ENCODE measurements at regions not wholly inside any gene's neighbourhood (a gene's known extent, or its start where the extent isn't known, plus 50 kb on each side); places are given as distances from the start of the nearest gene placed in this dataset.

DNA sequence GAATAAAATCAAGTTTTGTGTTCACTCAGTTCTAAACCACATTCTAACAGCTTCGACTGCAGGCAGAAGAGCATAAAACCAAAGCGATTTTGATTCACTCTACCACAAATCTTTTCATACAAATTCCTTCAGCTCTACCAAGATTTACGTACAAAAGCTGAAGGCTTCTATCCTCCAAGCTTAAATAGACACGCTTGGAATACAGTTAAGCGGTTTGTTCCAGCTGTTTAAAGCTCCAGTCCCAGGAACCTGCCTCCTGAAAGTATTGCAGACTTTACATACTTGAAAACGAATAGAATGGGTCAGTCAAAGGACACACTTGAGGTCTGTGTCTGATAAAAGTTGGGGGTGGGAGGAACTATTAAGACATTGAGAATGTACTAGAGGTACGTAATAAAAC is 102.9 kb downstream of the MPP7 start:
- Mint-ChIP-seq H3K36me3 (ENCODE audit: low read depth, unreplicated experiment) (no peaks in the 10 kb centered on the region), H3K27ac (ENCODE audit: unreplicated experiment) (no peak overlapping the region), H3K27me3 (ENCODE audit: unreplicated experiment) (no peaks in the 10 kb centered on the region), H3K4me3 (ENCODE audit: unreplicated experiment) (no peak overlapping the region), H3K4me1 (ENCODE audit: unreplicated experiment) (no peaks in the 10 kb centered on the region), H3K9me3 (ENCODE audit: unreplicated experiment) (no peaks in the 10 kb centered on the region)
- TF ChIP-seq, protein P1, sequence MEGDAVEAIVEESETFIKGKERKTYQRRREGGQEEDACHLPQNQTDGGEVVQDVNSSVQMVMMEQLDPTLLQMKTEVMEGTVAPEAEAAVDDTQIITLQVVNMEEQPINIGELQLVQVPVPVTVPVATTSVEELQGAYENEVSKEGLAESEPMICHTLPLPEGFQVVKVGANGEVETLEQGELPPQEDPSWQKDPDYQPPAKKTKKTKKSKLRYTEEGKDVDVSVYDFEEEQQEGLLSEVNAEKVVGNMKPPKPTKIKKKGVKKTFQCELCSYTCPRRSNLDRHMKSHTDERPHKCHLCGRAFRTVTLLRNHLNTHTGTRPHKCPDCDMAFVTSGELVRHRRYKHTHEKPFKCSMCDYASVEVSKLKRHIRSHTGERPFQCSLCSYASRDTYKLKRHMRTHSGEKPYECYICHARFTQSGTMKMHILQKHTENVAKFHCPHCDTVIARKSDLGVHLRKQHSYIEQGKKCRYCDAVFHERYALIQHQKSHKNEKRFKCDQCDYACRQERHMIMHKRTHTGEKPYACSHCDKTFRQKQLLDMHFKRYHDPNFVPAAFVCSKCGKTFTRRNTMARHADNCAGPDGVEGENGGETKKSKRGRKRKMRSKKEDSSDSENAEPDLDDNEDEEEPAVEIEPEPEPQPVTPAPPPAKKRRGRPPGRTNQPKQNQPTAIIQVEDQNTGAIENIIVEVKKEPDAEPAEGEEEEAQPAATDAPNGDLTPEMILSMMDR (IDR thresholded peaks at IDR 0.05; ENCODE audit: unreplicated experiment), result no peak
- DNase-seq (ENCODE audit: low spot score), result no peak

DNA sequence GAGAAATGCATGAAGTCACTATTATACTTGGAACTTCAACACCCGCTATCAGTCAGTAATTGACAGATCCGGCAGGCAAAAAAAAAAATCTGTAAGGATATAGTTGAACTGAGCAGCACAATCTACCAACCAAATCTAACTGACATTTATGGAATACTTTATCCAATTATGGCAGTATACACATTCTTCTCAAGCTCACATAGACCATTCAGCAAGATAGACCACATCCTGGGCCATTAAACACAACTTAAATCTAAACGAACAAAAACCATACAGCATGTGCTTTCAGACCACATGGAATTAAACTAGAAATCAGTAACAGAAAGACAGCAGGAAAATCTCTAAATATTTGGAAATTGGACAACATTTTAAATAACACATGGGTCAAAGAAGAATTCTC is 112.7 kb downstream of the MPP7 start:
- no peaks in the 10 kb centered on the region for H3K36me3 Mint-ChIP-seq (ENCODE audit: low read depth, unreplicated experiment)
- H3K27ac Mint-ChIP-seq (ENCODE audit: unreplicated experiment), result no peak overlapping the region
- H3K27me3 Mint-ChIP-seq (ENCODE audit: unreplicated experiment), result no peaks in the 10 kb centered on the region
- peaks cover 2% of the 10 kb centered on the region for H3K4me1 Mint-ChIP-seq (ENCODE audit: unreplicated experiment)
- TF ChIP-seq, protein P1 (IDR thresholded peaks at IDR 0.05; ENCODE audit: unreplicated experiment), result no peak
- H3K9me3 Mint-ChIP-seq (ENCODE audit: unreplicated experiment), result no peaks in the 10 kb centered on the region
- no peak for DNase-seq (ENCODE audit: low spot score)
- H3K4me3 Mint-ChIP-seq (ENCODE audit: unreplicated experiment), result no peak overlapping the region

DNA sequence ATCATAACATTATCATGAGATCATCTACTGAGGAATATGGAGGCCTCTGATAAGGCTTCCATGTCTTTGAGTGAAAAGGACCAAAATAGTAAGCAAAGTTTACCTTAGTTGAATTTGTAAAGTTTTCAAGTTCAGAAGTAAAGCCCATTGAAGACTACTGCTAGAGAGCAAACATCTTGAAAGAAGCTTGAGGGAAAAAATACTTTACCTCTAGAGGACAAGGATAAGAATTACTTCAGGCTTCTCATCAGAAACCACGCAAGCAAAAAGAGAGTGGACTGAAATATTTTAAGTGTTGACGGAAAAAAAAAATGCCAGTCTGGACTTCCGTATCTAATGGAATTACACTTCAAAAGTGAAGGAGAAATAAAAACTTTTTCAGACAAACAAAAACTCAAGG is 114.3 kb downstream of the MPP7 start:
- DNase-seq (ENCODE audit: low spot score), result no peak
- Mint-ChIP-seq H3K4me3 (ENCODE audit: unreplicated experiment) (no peak overlapping the region), H3K27me3 (ENCODE audit: unreplicated experiment) (no peaks in the 10 kb centered on the region), H3K27ac (ENCODE audit: unreplicated experiment) (no peak overlapping the region), H3K9me3 (ENCODE audit: unreplicated experiment) (no peaks in the 10 kb centered on the region), H3K4me1 (ENCODE audit: unreplicated experiment) (peaks cover 2% of the 10 kb centered on the region), H3K36me3 (ENCODE audit: low read depth, unreplicated experiment) (no peaks in the 10 kb centered on the region)
- TF ChIP-seq, protein P1 (IDR thresholded peaks at IDR 0.05; ENCODE audit: unreplicated experiment), result no peak

DNA sequence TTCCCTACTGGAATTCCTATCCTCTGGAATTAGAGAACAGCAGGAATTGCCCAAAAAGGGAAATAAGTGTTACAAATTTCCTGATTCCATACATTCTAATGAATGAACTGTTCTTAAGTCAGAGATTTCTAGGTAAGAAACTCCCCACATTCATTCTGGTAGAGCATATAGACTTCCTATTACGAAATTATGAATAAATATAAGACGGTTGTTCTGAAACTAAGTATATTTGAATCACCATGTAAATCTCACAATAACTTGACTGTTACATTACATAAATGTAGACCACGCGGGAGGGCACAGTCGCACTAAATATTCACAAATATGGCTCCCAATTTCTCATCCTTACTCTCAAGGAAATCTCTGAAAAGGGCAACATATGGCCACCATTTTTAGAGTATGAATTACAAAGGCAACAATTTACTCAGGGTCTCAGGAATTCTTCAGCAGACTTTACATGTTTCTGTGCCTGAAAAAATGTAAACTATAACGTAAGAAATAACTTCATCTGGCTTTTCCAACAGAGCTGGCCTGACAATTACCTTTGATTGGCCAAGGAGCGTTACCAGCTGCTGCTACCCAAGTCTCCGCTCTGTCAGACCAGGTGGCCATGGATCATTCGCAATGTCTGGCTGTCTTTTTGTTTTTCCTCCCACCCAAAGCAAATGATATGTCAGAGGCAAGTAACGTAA is 115.8 kb downstream of the MPP7 start:
- DNase-seq (ENCODE audit: low spot score), result no peak
- H3K27ac Mint-ChIP-seq (ENCODE audit: unreplicated experiment), result no peak overlapping the region
- no peak overlapping the region for H3K4me3 Mint-ChIP-seq (ENCODE audit: unreplicated experiment)
- TF ChIP-seq, protein P1 (IDR thresholded peaks at IDR 0.05; ENCODE audit: unreplicated experiment), result no peak
- peaks cover 2% of the 10 kb centered on the region for H3K4me1 Mint-ChIP-seq (ENCODE audit: unreplicated experiment)
- no peaks in the 10 kb centered on the region for H3K27me3 Mint-ChIP-seq (ENCODE audit: unreplicated experiment)
- H3K9me3 Mint-ChIP-seq (ENCODE audit: unreplicated experiment), result no peaks in the 10 kb centered on the region
- H3K36me3 Mint-ChIP-seq (ENCODE audit: low read depth, unreplicated experiment), result no peaks in the 10 kb centered on the region

DNA sequence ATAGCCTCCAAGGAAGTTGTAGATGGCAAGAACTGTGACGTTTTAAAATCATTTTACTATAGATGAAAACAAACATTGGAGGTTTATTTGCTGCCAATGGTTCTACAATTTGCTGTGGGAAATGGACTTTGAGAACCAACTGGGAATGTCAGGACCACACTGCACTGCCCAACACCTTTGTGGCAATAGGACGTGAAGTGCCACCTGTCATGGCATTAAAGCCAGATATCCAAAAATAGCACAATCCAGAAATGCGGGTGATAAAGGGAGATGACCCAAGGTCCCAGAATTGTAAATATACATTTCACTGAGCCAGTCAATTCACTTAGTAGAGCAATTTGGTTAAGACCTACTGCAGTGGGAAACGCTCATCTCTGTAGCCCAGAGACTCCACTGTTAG is 116.4 kb downstream of the MPP7 start:
- Mint-ChIP-seq H3K27ac (ENCODE audit: unreplicated experiment) (no peak overlapping the region), H3K4me3 (ENCODE audit: unreplicated experiment) (no peak overlapping the region), H3K27me3 (ENCODE audit: unreplicated experiment) (no peaks in the 10 kb centered on the region), H3K4me1 (ENCODE audit: unreplicated experiment) (peaks cover 2% of the 10 kb centered on the region), H3K9me3 (ENCODE audit: unreplicated experiment) (no peaks in the 10 kb centered on the region), H3K36me3 (ENCODE audit: low read depth, unreplicated experiment) (no peaks in the 10 kb centered on the region)
- TF ChIP-seq, protein P1 (IDR thresholded peaks at IDR 0.05; ENCODE audit: unreplicated experiment), result no peak
- DNase-seq (ENCODE audit: low spot score), result no peak
